ENCODE measurements at regions not wholly inside any gene's neighbourhood (a gene's known extent, or its start where the extent isn't known, plus 50 kb on each side); places are given as distances from the start of the nearest gene placed in this dataset.

GRCh38 chr7:131956864-131957263, 400.4 kb upstream of the PODXL start:
- no peak for TF ChIP-seq CTCF (IDR thresholded peaks at IDR 0.05)
- TF ChIP-seq POLR2AphosphoS5 (IDR thresholded peaks at IDR 0.05), result no peak
